Loucy (cell line): ENCODE measurements at regions not wholly inside any gene's neighbourhood (a gene's known extent, or its start where the extent isn't known, plus 50 kb on each side); places are given as distances from the start of the nearest gene placed in this dataset.

Experiments
- H2AFZ ChIP-seq: fragments of 200-600 bp; sonication (generic); 2 replicates; pipeline ENCODE4 v1.6.0; 2016; ENCODE audit warnings: antibody characterized with exemption, mild to moderate bottlenecking, low read length, moderate library complexity
- H3F3A ChIP-seq: fragments of 200-600 bp; 2 replicates; pipeline ENCODE4 v1.6.0; 2016; ENCODE audit warnings: antibody characterized with exemption, low read depth, mild to moderate bottlenecking
- H3K27me3 ChIP-seq: fragments of 200-600 bp; sonication (generic); 2 replicates; pipeline ENCODE4 v1.6.1; 2014; ENCODE audit warnings: low read length, mild to moderate bottlenecking; ENCODE audit not compliant: insufficient read depth, poor library complexity, severe bottlenecking
- H3K36me3 ChIP-seq: fragments of 200-600 bp; sonication (generic); 2 replicates; pipeline ENCODE4 v1.6.1; 2016; ENCODE audit warnings: low read length; ENCODE audit not compliant: insufficient read depth
- H3K4me1 ChIP-seq: fragments of 200-600 bp; sonication (generic); 2 replicates; pipeline ENCODE4 v1.5.1; 2014; ENCODE audit warnings: low read length, mild to moderate bottlenecking; ENCODE audit not compliant: insufficient read depth, poor library complexity, severe bottlenecking
- H3K4me2 ChIP-seq: fragments of 200-600 bp; sonication (generic); 2 replicates; pipeline ENCODE4 v1.6.0; 2014; ENCODE audit warnings: antibody characterized with exemption, low read length, low read depth, mild to moderate bottlenecking; ENCODE audit not compliant: poor library complexity, severe bottlenecking
- H3K4me3 ChIP-seq: fragments of 200-600 bp; sonication (generic); 2 replicates; pipeline ENCODE4 v1.5.1; 2014; ENCODE audit warnings: low read length, mild to moderate bottlenecking, mixed read lengths; ENCODE audit not compliant: poor library complexity, severe bottlenecking
- H3K79me2 ChIP-seq: fragments of 200-600 bp; sonication (generic); 2 replicates; pipeline ENCODE4 v1.6.1; 2014; ENCODE audit warnings: low read length; ENCODE audit not compliant: insufficient read depth
- H3K9ac ChIP-seq: fragments of 200-600 bp; sonication (generic); 2 replicates; pipeline ENCODE4 v1.6.0; 2014; ENCODE audit warnings: mild to moderate bottlenecking, low read depth, low read length, moderate library complexity; ENCODE audit not compliant: poor library complexity, severe bottlenecking
- H3K9me2 ChIP-seq: fragments of 200-600 bp; sonication (generic); replicated peaks from 2 replicates; pipeline ENCODE4 v1.6.1; 2016; ENCODE audit warnings: low read depth, low read length, mixed read lengths
- H3K9me3 ChIP-seq: fragments of 200-600 bp; sonication (generic); 2 replicates; pipeline ENCODE4 v1.6.1; 2014; ENCODE audit warnings: mild to moderate bottlenecking, antibody characterized with exemption, low read length, low read depth; ENCODE audit not compliant: insufficient read depth
- H4K20me1 ChIP-seq: fragments of 200-600 bp; sonication (generic); 2 replicates; pipeline ENCODE4 v1.6.0; 2014; ENCODE audit warnings: antibody characterized with exemption, low read length, mild to moderate bottlenecking; ENCODE audit not compliant: insufficient read depth, poor library complexity, severe bottlenecking
- EZH2phosphoT487 ChIP-seq: fragments of 200-600 bp; IDR thresholded peaks from 2 replicates; pipeline ENCODE4 v1.6.1; 2018; ENCODE audit warnings: antibody characterized with exemption, mild to moderate bottlenecking, moderate library complexity, borderline replicate concordance
- TF ChIP-seq, protein P1 (sequence below): fragments of 200-600 bp; sonication (generic); conservative IDR thresholded peaks from 2 replicates; pipeline ENCODE4 v1.5.1; 2014; ENCODE audit warnings: mild to moderate bottlenecking, antibody characterized with exemption, low read length

DNA sequence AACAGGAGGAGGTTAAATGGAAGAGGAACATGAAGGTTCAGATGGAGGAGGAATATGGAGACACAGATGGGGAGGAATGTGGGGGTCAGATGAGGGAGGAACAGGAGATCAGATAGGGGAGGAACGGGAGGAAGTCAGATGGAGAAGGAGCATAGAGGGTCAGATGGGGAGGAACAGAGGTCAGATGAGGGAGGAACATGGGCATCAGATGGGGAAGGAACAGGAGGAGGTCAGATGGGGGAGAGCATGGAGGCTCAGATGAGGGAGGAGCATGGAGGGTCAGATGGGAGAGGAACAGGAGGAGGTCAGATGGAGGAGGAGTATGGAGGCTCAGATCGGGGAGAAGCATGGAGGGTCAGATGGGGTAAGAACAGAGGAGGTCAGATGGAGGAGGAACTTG, 290.6 kb downstream of the BMP7 start:
- Histone ChIP-seq H3K4me2 (no peak overlapping the region), H3F3A (no peaks in the 10 kb centered on the region), H2AFZ (no peak overlapping the region)

DNA sequence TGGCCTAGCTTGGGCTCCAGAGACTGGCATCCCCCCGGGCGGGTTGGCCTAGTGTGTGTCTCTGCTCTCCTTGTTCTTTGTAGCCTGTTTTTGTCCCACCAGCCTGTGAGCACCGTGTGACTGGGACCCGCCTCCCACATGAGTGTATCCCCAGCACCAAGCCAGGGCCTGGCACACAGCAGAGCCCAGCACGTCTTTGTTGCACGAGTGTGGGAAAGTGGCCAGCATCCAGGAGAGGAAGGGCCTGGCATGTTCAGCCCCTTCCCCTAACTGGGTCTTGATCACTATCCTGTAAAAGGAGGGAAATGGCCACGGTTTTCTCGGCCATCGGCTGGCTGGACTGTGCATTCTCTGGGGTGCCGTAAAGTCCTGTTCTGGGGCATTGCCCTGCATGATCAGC, 290.1 kb downstream of the BMP7 start:
- H3K4me1 ChIP-seq = no peaks in the 10 kb centered on the region
- no peak overlapping the region for H2AFZ ChIP-seq
- no peak overlapping the region for H3K9ac ChIP-seq
- H4K20me1 ChIP-seq = no peaks in the 10 kb centered on the region
- H3K4me2 ChIP-seq = no peak overlapping the region
- H3F3A ChIP-seq = no peaks in the 10 kb centered on the region
- H3K27me3 ChIP-seq = no peaks in the 10 kb centered on the region
- H3K9me3 ChIP-seq = no peaks in the 10 kb centered on the region
- H3K9me2 ChIP-seq = no peaks in the 10 kb centered on the region
- H3K4me3 ChIP-seq = no peak overlapping the region
- H3K79me2 ChIP-seq = no peaks in the 10 kb centered on the region
- TF ChIP-seq EZH2phosphoT487 = no peak
- TF ChIP-seq, protein P1, sequence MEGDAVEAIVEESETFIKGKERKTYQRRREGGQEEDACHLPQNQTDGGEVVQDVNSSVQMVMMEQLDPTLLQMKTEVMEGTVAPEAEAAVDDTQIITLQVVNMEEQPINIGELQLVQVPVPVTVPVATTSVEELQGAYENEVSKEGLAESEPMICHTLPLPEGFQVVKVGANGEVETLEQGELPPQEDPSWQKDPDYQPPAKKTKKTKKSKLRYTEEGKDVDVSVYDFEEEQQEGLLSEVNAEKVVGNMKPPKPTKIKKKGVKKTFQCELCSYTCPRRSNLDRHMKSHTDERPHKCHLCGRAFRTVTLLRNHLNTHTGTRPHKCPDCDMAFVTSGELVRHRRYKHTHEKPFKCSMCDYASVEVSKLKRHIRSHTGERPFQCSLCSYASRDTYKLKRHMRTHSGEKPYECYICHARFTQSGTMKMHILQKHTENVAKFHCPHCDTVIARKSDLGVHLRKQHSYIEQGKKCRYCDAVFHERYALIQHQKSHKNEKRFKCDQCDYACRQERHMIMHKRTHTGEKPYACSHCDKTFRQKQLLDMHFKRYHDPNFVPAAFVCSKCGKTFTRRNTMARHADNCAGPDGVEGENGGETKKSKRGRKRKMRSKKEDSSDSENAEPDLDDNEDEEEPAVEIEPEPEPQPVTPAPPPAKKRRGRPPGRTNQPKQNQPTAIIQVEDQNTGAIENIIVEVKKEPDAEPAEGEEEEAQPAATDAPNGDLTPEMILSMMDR = no peak
- no peaks in the 10 kb centered on the region for H3K36me3 ChIP-seq

More for the DNA sequence above, 290.6 kb downstream of the BMP7 start:
- Histone ChIP-seq H3K4me1 (no peaks in the 10 kb centered on the region), H3K36me3 (no peaks in the 10 kb centered on the region), H3K9me2 (no peaks in the 10 kb centered on the region), H3K27me3 (no peaks in the 10 kb centered on the region), H3K4me3 (no peak overlapping the region), H3K79me2 (no peaks in the 10 kb centered on the region), H4K20me1 (no peaks in the 10 kb centered on the region), H3K9me3 (no peaks in the 10 kb centered on the region), H3K9ac (no peak overlapping the region)
- TF ChIP-seq EZH2phosphoT487 = no peak
- TF ChIP-seq, protein P1 = no peak

DNA sequence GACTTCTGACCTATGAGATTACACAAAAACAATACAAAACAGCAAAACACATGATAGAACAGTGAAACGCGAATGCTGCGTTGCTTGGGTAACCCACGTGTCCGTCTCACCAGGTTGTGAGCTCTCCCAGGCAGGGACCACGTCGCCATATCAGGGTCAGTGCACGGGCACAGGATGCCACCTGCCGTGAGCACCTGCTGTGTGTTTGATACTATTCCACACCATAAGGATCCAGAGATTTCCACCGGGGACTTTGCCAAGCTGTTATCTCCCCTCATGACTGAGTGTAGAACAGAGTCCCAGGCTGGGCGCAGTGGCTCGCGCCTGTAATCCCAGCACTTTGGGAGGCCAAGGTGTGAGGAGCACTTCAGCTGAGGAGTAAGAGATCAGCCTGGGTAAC, 288.0 kb downstream of the BMP7 start:
- TF ChIP-seq EZH2phosphoT487 = no peak
- TF ChIP-seq, protein P1 = no peak
- no peaks in the 10 kb centered on the region for H3F3A ChIP-seq
- no peaks in the 10 kb centered on the region for H3K4me1 ChIP-seq
- no peaks in the 10 kb centered on the region for H3K9me3 ChIP-seq
- H2AFZ ChIP-seq = no peak overlapping the region
- H3K79me2 ChIP-seq = no peaks in the 10 kb centered on the region
- H3K9me2 ChIP-seq = no peaks in the 10 kb centered on the region
- H3K9ac ChIP-seq = no peak overlapping the region
- H3K27me3 ChIP-seq = no peaks in the 10 kb centered on the region
- no peaks in the 10 kb centered on the region for H3K36me3 ChIP-seq
- H3K4me3 ChIP-seq = no peak overlapping the region
- H4K20me1 ChIP-seq = no peaks in the 10 kb centered on the region
- no peak overlapping the region for H3K4me2 ChIP-seq
